ENCODE measurements at regions not wholly inside any gene's neighbourhood (a gene's known extent, or its start where the extent isn't known, plus 50 kb on each side); places are given as distances from the start of the nearest gene placed in this dataset.

DNA sequence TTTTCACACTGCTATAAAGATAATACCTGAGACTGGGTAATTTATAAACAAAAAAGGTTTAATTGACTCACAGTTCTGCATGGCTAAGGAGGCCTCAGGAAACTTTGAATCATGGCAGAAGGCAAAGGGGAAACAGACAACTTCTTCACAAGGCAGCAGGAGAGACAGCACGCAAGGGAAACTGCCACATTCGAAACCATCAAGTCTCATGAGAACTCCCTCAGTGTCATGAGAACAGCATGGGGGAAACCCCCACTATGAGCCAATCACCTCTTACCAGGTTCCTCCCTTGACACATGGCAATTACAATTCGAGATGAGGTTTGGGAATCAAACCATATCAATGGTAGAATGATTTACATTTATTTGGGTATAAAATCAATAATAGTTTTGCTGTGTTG lies 558.5 kb downstream of the TMTC2 start:
- TF ChIP-seq, protein P1, sequence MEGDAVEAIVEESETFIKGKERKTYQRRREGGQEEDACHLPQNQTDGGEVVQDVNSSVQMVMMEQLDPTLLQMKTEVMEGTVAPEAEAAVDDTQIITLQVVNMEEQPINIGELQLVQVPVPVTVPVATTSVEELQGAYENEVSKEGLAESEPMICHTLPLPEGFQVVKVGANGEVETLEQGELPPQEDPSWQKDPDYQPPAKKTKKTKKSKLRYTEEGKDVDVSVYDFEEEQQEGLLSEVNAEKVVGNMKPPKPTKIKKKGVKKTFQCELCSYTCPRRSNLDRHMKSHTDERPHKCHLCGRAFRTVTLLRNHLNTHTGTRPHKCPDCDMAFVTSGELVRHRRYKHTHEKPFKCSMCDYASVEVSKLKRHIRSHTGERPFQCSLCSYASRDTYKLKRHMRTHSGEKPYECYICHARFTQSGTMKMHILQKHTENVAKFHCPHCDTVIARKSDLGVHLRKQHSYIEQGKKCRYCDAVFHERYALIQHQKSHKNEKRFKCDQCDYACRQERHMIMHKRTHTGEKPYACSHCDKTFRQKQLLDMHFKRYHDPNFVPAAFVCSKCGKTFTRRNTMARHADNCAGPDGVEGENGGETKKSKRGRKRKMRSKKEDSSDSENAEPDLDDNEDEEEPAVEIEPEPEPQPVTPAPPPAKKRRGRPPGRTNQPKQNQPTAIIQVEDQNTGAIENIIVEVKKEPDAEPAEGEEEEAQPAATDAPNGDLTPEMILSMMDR (IDR thresholded peaks at IDR 0.05; ENCODE audit: borderline replicate concordance, extremely low read depth, low read length, poor library complexity, severe bottlenecking) = no peak
- no peak for TF ChIP-seq EZH2 (IDR thresholded peaks at IDR 0.05; ENCODE audit: borderline replicate concordance, low read depth, low read length, severe bottlenecking)

Data from DND-41 (cell line).